K562 (cell line): ENCODE measurements at regions not wholly inside any gene's neighbourhood (a gene's known extent, or its start where the extent isn't known, plus 50 kb on each side); places are given as distances from the start of the nearest gene placed in this dataset.

Experiments used
- AFF4 ChIP-seq: sonication (generic); formaldehyde crosslinking; IDR thresholded peaks from 2 replicates; pipeline ENCODE4 v1.8.0; 2023; ENCODE audit warnings: mild to moderate bottlenecking, missing genetic modification reagents
- MNT ChIP-seq, 2 experiments: fragments of 450-650 bp; conservative IDR thresholded peaks; 2 replicates each; pipeline ENCODE4 v1.6.1; 2017; ENCODE audit warnings: mild to moderate bottlenecking in 2 of 2, moderate library complexity in 2 of 2
- PATZ1 ChIP-seq: fragments of 250-450 bp; sonication (Bioruptor Pico); IDR thresholded peaks from 2 replicates; pipeline ENCODE4 v1.5.0; 2020; ENCODE audit warnings: mild to moderate bottlenecking, borderline replicate concordance
- THRAP3 ChIP-seq: fragments of 450-650 bp; IDR thresholded peaks from 2 replicates; pipeline ENCODE4 v1.6.1; 2016; ENCODE audit warnings: mild to moderate bottlenecking, inconsistent platforms, borderline replicate concordance
- ZNF274 ChIP-seq: IDR thresholded peaks from 2 replicates; pipeline ENCODE4 v1.6.1; 2011; ENCODE audit warnings: low read depth, mild to moderate bottlenecking, low read length, moderate library complexity, borderline replicate concordance

- TF ChIP-seq AFF4 (CRISPR knock-in tag), result no peak
- TF ChIP-seq MNT (conservative IDR thresholded peaks at IDR 0.05), result no peak
- no peak for TF ChIP-seq PATZ1 (CRISPR knock-in tag)
- no peak for TF ChIP-seq THRAP3
- no peak for TF ChIP-seq ZNF274
Observed at GRCh38 chr2:147790580-147790979, 54.2 kb upstream of the ACVR2A start (continued).
